OCI-LY1 (cell line): ENCODE measurements at regions not wholly inside any gene's neighbourhood (a gene's known extent, or its start where the extent isn't known, plus 50 kb on each side); places are given as distances from the start of the nearest gene placed in this dataset.
"Not testable (repeated sequence)": the region's sequence is repeated elsewhere in the genome, so short reads cannot be mapped to it uniquely, and the experiment has no call there.

Source experiments
- H2AFZ ChIP-seq: fragments of 200-600 bp; sonication (generic), shearing (Covaris generic); 2 replicates; pipeline ENCODE4 v1.6.0; 2014; ENCODE audit warnings: antibody characterized with exemption, mild to moderate bottlenecking, low read length
- H3F3A ChIP-seq: fragments of 200-600 bp; sonication (generic), shearing (Covaris generic); 2 replicates; pipeline ENCODE4 v1.6.0; 2014; ENCODE audit warnings: mild to moderate bottlenecking, antibody characterized with exemption, low read length, moderate library complexity; ENCODE audit not compliant: insufficient read depth
- H3K27ac ChIP-seq: fragments of 200-600 bp; sonication (generic); 2 replicates; pipeline ENCODE4 v1.5.1; 2014; ENCODE audit warnings: low read length, mixed run types, mild to moderate bottlenecking, low read depth; ENCODE audit not compliant: poor library complexity, severe bottlenecking
- H3K27me3 ChIP-seq: fragments of 200-600 bp; sonication (generic); 2 replicates; pipeline ENCODE4 v1.6.0; 2014; ENCODE audit warnings: antibody characterized with exemption, mild to moderate bottlenecking, low read length, moderate library complexity; ENCODE audit not compliant: insufficient read depth
- H3K36me3 ChIP-seq: fragments of 200-600 bp; sonication (generic); 2 replicates; pipeline ENCODE4 v1.6.1; 2014; ENCODE audit warnings: mild to moderate bottlenecking, antibody characterized with exemption, low read length, moderate library complexity, mixed read lengths; ENCODE audit not compliant: insufficient read depth
- H3K4me1 ChIP-seq: fragments of 200-600 bp; sonication (generic); 2 replicates; pipeline ENCODE4 v1.5.1; 2014; ENCODE audit warnings: mild to moderate bottlenecking, low read length, moderate library complexity; ENCODE audit not compliant: insufficient read depth, severe bottlenecking
- H3K4me2 ChIP-seq: fragments of 200-600 bp; sonication (generic), shearing (Covaris generic); 2 replicates; pipeline ENCODE4 v1.6.1; 2014; ENCODE audit warnings: low read length
- H3K4me3 ChIP-seq: fragments of 200-600 bp; sonication (generic); 2 replicates; pipeline ENCODE4 v1.5.1; 2014; ENCODE audit warnings: low read length, low read depth, mild to moderate bottlenecking, mixed read lengths; ENCODE audit not compliant: poor library complexity, severe bottlenecking
- H3K79me2 ChIP-seq: fragments of 200-600 bp; shearing (Covaris generic); 2 replicates; pipeline ENCODE4 v1.6.1; 2016; ENCODE audit warnings: mixed run types, low read length, mixed read lengths; ENCODE audit not compliant: insufficient read depth
- H3K9ac ChIP-seq: fragments of 200-600 bp; sonication (generic), shearing (Covaris generic); 2 replicates; pipeline ENCODE4 v1.6.1; 2014; ENCODE audit warnings: mild to moderate bottlenecking, low read length, mixed read lengths
- H3K9me2 ChIP-seq: fragments of 200-600 bp; sonication (generic), shearing (Covaris generic); 2 replicates; pipeline ENCODE4 v1.6.1; 2014; ENCODE audit warnings: low read depth, mild to moderate bottlenecking, low read length, mixed read lengths
- H3K9me3 ChIP-seq: fragments of 200-600 bp; shearing (Covaris generic); 2 replicates; pipeline ENCODE4 v1.6.1; 2014; ENCODE audit warnings: low read length, mixed read lengths
- H4K20me1 ChIP-seq: fragments of 200-600 bp; sonication (generic), shearing (Covaris generic); 2 replicates; pipeline ENCODE4 v1.6.0; 2016; ENCODE audit warnings: mild to moderate bottlenecking, low read length; ENCODE audit not compliant: insufficient read depth
- CTCF ChIP-seq: fragments of 200-600 bp; sonication (generic), shearing (Covaris generic); IDR thresholded peaks from 2 replicates; pipeline ENCODE4 v1.5.1; 2017; ENCODE audit warnings: mild to moderate bottlenecking, antibody characterized with exemption, low read length, moderate library complexity, mixed read lengths
- EZH2 ChIP-seq: fragments of 200-600 bp; sonication (generic), shearing (Covaris generic); IDR thresholded peaks from 2 replicates; pipeline ENCODE4 v1.8.0; 2017; ENCODE audit warnings: borderline replicate concordance, mixed run types, mild to moderate bottlenecking, antibody characterized with exemption, low read length, moderate library complexity, mixed read lengths

GRCh38 chr13:59280297-59280696, 883.4 kb downstream of the DIAPH3 start:
- Histone ChIP-seq H3K9me2 (no peaks in the 10 kb centered on the region), H3K27ac (no peak overlapping the region), H3K36me3 (no peaks in the 10 kb centered on the region), H3K9ac (no peak overlapping the region), H3K4me1 (no peaks in the 10 kb centered on the region), H3K9me3 (no peaks in the 10 kb centered on the region), H3K27me3 (no peaks in the 10 kb centered on the region), H3F3A (no peaks in the 10 kb centered on the region), H3K4me3 (no peak overlapping the region), H4K20me1 (no peaks in the 10 kb centered on the region), H2AFZ (no peak overlapping the region), H3K79me2 (no peaks in the 10 kb centered on the region), H3K4me2 (no peak overlapping the region)
- TF ChIP-seq CTCF (no peak), EZH2 (no peak)

- H3K27me3 ChIP-seq, result no peaks in the 10 kb centered on the region
- no peak overlapping the region for H3K27ac ChIP-seq
- H3K79me2 ChIP-seq, result no peaks in the 10 kb centered on the region
- TF ChIP-seq EZH2 (no peak), CTCF (no peak)
- no peak overlapping the region for H3K4me2 ChIP-seq
- H3K9ac ChIP-seq, result no peak overlapping the region
- no peaks in the 10 kb centered on the region for H4K20me1 ChIP-seq
- no peaks in the 10 kb centered on the region for H3K9me2 ChIP-seq
- H3K9me3 ChIP-seq, result no peaks in the 10 kb centered on the region
- no peak overlapping the region for H2AFZ ChIP-seq
- H3K36me3 ChIP-seq, result no peaks in the 10 kb centered on the region
- H3K4me3 ChIP-seq, result no peak overlapping the region
- H3K4me1 ChIP-seq, result no peaks in the 10 kb centered on the region
- no peaks in the 10 kb centered on the region for H3F3A ChIP-seq
Measured at GRCh38 chr13:59281453-59281852, 882.3 kb downstream of the DIAPH3 start.

GRCh38 chr13:59292240-59292639, 871.5 kb downstream of the DIAPH3 start:
- H3K9me2 ChIP-seq, H3K4me1 ChIP-seq, H3K27ac ChIP-seq, H3F3A ChIP-seq, H3K4me2 ChIP-seq, H3K36me3 ChIP-seq, H3K9me3 ChIP-seq, H2AFZ ChIP-seq, H3K79me2 ChIP-seq, H3K27me3 ChIP-seq, H3K9ac ChIP-seq, H4K20me1 ChIP-seq, H3K4me3 ChIP-seq: not testable (repeated sequence)

- Histone ChIP-seq H3K9me2 (no peaks in the 10 kb centered on the region), H3K79me2 (no peaks in the 10 kb centered on the region), H3K9ac (no peak overlapping the region), H3K27ac (no peak overlapping the region), H3K4me3 (no peak overlapping the region), H3K9me3 (no peaks in the 10 kb centered on the region), H2AFZ (no peak overlapping the region), H3K4me2 (no peak overlapping the region), H3K4me1 (no peaks in the 10 kb centered on the region), H4K20me1 (no peaks in the 10 kb centered on the region), H3K36me3 (no peaks in the 10 kb centered on the region), H3F3A (no peaks in the 10 kb centered on the region), H3K27me3 (no peaks in the 10 kb centered on the region)
- TF ChIP-seq CTCF (no peak), EZH2 (no peak)
Measured at GRCh38 chr13:59299584-59299983, 864.1 kb downstream of the DIAPH3 start.
